A204.1 (cell line): ENCODE measurements at regions not wholly inside any gene's neighbourhood (a gene's known extent, or its start where the extent isn't known, plus 50 kb on each side); places are given as distances from the start of the nearest gene placed in this dataset.
"Not testable (repeated sequence)": the region's sequence is repeated elsewhere in the genome, so short reads cannot be mapped to it uniquely, and the experiment has no call there.

ENCODE experiments used
- FAIRE-seq: peaks from 2 replicates; lab custom pipeline; 2012; peaks lifted over from hg19 to GRCh38; lab: Jason Lieb, UNC

DNA sequence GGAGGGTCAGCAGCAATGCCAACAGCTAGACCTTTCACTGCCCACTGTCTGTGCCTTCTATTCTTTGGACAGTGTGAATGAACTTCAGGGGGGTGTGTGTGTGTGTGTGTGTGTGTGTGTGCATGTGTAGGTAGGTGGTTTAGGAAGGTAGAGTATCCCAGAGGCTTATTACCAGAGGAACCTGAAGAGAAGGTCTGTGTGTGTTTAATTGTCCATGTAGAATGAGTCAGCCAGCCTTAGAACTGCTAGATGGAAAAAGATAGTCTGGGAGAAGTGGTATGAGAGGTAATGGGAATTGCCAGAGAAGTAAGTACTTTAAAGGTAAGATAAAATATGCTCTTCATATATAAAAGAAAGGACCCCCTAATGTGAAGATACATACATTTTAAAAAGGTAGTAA is 522.2 kb downstream of the PIK3C3 start:
- no peak for FAIRE-seq

DNA sequence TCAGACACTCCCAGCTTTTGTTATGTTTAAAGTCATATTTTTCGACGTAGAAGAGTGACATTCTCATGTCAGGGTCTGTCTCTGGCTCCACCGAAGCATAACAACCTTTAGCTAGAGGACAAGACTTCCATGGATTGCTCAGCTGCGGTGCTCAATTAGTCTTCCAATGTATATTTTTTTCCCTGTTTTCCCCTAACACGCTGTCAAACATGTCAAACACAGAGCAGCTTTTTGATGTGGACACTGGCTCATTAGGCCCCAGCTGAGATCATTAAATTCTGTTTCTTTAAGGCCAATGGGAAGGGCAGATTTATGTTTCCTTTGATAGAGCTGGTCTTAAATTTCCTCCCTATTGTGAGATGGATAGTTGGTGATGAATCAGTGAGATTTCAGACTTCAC is 525.4 kb downstream of the PIK3C3 start:
- FAIRE-seq: no peak

- no peak for FAIRE-seq
These were observed 529.6 kb downstream of the PIK3C3 start for GRCh38 chr18:42484648-42485047.

DNA sequence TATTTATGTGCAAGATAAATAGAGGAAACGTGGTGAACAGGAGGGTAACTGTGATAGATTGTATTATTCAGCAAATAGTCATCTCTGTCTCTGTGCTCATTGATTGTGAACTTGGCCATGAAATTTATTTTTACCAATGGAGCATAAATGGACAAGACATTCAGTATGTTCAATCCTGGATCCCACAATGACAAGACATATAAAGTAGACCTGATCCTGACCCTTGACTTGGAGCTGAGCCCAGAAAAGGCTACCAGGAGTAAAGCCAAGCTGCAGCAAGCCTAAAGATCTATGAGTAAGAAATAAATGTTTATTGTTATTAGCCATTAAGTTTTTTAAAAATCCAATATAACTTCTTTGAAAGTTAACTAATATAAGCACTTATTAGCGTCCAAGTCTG is 531.2 kb downstream of the PIK3C3 start:
- no peak for FAIRE-seq

- FAIRE-seq: no peak
These were observed 553.8 kb downstream of the PIK3C3 start for GRCh38 chr18:42508683-42509296.

DNA sequence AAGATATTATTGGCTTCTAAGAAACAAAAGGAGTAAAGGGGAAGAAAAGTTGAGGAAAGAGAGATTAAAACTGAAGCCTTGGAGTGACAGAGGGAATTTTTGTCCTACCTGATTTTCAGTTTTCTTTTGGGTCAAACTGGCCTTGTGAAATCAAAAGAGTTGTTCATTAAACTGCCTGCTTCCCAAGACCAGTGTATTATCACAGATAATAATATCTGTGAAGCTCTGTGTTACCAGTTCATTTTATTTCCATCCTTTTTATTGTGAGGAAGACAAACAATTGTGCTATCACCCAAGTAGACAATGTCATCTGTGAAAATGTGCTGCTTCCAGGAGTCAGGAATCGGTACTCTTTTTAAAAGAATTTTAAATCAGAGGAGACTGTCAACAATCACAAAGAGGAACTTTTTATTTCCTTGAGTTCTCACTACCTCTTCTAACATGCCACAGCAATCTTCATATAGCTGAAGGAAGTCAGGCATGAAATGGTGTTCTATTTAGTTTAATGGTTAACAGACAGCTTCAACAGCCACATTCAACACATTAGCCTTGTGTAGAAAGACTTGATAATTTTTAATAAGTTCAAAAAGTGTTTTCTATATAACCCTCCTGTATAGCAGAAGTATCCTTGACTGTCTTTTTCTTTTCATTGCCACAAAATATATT is 554.8 kb downstream of the PIK3C3 start:
- FAIRE-seq: no peak

GRCh38 chr18:42510540-42510939 is 555.5 kb downstream of the PIK3C3 start:
- no peak for FAIRE-seq

DNA sequence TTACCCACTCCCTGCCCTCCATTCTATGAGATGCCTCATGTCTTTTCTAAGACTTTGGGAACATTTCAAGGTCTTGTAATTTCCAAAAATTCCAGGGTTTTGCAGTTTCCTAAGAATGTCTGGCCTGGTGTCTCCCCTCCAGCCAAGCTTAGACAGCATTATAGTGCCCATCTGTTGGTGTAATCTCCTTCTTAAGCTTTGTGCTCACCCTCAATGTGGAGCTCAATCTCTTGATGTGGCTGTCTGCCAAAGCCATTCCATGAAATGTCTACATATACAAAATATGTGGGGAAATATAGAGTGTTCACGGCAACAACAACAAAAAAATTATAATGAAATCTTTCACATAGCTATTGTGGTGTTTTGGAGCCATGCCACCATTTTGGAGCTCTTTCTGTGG is 558.4 kb downstream of the PIK3C3 start:
- FAIRE-seq: no peak

DNA sequence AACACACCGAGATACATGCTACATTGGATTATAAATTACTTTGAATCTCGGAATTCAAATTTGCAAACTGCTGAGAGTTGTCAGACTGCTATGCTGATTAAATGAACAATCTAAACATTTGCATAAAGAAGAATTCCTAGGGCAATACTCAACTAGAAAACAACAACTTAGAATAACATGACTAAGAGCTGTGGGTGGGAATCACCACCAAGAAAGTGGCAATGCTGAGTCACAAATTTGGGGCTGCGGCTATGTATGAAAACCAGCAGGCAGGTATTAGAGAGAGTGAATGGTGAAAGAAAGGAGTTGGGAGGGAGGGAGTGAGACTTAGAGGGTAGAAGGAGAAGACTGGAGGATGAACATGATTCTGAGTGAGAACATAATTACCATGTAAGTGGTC is 559.5 kb downstream of the PIK3C3 start:
- FAIRE-seq: no peak

GRCh38 chr18:42517896-42518295 is 562.9 kb downstream of the PIK3C3 start:
- no peak for FAIRE-seq

DNA sequence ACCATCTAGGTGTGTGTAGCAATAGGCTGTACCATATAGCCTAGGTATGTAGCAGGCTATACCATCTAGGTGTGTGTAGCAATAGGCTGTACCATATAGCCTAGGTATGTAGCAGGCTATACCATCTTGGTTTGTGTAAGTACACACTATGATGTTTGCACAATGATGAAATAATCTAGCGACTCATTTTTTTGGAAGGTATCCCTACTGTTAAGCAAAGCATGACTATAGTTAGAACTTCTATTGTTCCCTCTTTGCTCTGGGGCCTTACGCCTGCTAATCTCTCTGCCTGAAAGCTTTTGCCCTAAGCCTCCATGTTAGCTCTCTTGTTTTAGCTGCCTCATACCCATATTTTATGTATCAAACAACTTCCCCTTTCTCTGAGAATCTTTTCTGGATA is 563.3 kb downstream of the PIK3C3 start:
- not testable (repeated sequence) for FAIRE-seq

GRCh38 chr18:42520138-42520537 is 565.1 kb downstream of the PIK3C3 start:
- no peak for FAIRE-seq

GRCh38 chr18:42525905-42526304 is 570.9 kb downstream of the PIK3C3 start:
- no peak for FAIRE-seq

DNA sequence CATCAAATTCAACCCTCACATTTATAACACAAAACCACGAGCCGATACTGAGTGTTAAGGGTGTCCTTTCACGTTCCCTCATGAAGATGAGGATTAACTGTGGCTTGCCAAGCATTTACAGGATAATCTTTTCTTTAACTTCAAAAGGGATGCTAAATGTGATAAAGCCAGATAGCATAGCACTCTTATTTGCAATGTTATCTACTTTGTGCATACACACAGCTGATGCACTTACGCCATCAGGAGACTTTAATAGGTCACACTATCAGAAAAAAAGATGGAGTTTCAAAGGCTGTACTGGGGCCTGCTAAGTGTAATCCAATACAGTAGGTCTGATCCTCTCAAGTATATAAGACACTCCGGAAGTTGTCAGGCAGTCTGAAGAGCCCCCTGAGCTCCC is 572.7 kb downstream of the PIK3C3 start:
- no peak for FAIRE-seq

DNA sequence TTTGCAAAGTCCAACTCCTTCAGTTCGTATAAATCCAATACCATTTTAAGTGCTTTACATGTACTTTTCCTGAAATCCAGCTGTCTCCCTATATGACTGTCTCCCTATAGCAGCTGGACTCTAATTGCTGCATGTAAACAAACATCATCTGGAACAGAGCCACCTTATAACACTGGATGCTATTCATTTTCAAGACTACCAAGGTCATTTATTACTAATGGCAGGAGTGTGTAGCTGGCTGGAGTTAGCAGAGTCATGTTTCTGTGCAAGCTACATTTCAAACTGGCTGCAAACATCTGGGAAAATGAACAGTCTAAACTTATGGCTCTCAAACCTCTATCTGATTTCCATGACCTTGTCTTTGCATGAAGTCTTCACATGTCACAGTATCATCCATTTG is 575.2 kb downstream of the PIK3C3 start:
- FAIRE-seq: no peak

DNA sequence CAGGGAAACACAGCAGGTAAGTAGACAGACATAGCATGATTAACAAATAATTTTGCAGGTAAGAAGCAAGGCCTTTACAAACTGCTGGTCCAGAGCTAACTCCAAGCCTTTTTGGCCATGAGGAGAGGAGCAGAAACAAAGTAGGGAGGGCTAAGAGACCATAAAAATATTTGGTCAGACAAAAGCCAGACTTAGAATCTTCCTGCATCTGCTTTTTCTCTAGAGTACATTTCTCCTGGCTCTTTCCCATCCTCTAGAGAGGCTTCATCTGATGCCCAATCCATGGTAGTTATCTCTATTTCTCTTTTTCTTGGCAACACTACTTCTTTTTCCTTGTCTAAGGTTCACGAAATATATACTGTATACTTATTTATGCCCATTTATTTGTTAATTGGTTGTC is 577.1 kb downstream of the PIK3C3 start:
- no peak for FAIRE-seq

GRCh38 chr18:42533009-42533575 is 578.1 kb downstream of the PIK3C3 start:
- no peak for FAIRE-seq

DNA sequence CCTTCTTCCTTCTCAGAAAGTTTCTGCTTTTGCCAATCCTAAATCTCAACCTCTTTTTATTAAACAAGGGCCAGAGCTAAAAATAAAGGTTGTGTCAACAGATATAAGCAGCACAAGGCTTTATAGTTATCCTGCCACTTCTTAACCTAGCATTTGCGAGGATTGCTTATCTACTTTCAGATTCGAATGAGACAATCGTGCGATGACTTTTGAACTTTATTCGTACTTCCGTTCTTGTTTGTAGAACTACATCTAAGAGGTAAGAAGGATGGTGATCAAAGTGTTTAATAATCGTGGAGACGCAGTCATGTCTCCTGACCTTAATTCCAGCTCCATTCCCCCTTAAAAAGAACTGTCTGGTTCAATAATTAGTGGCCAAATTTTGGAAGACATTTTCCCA is 578.6 kb downstream of the PIK3C3 start:
- FAIRE-seq: no peak

GRCh38 chr18:42534313-42534712 is 579.3 kb downstream of the PIK3C3 start:
- FAIRE-seq: no peak

DNA sequence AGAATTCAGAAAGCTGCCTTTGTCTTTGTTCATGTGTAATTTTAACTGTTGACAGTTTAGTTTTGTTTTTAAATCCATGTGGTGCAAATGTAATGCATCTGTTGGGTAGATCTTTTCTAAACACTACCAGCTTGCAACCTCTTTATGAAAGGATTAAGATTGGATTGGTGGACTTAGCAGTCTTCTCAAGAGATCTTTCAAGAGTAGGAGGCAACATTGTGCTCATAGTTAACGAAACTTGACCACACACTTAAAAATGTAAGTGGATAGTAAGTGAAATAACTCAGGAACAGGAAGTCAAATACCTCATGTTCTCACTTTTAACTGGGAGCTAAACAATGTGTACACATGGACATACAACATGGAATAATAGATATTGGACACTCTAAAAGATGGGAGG is 579.0 kb downstream of the RIT2 start:
- no peak for FAIRE-seq

- no peak for FAIRE-seq
These were observed 578.2 kb downstream of the RIT2 start for GRCh38 chr18:42537291-42537690.

- FAIRE-seq: no peak
These were observed 570.6 kb downstream of the RIT2 start for GRCh38 chr18:42544901-42545300.

- FAIRE-seq: no peak
These were observed 569.7 kb downstream of the RIT2 start for GRCh38 chr18:42545825-42546224.

DNA sequence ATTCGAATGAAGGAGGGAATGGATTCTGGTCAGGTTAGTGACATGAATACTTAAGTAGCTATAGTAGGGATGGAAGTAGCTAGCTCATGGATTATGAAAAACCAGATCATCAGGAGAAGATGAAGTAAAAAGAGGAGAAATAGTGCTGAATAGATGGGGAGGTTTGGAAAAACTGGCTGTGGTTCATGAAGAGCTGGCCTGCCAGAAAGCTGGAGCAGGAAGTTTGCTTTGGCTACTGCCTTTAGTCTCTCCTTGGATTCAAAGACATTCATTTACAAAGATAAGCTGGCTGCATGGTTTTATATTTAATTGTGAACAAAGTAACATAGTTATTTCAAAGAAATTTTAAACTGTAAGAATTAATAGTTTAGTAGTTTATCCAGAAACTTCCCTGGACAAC is 567.0 kb downstream of the RIT2 start:
- no peak for FAIRE-seq
